Natural killer cell (primary cell): ENCODE measurements at regions not wholly inside any gene's neighbourhood (a gene's known extent, or its start where the extent isn't known, plus 50 kb on each side); places are given as distances from the start of the nearest gene placed in this dataset.

Experiments used
- ATAC-seq, 3 donors: fragments of 150-1000 bp in 2 of 3; fragments of 200-7000 bp in 1 of 3; cut with Tn5 transposase; 1 replicate in 1 of 3; 2 replicates in 2 of 3; pipeline ENCODE4 v1.10.0; 2021; ENCODE audit warnings: mild to moderate bottlenecking in 2 of 3, moderate library complexity in 2 of 3
- DNase-seq, 2 donors: peaks; one replicate each; pipeline versions ENCODE4 v3.0.0 to v3.0.0-alpha.2; 2013 to 2021; ENCODE audit warnings: mixed read lengths in 1 of 2
- H3K27ac ChIP-seq: one replicate; pipeline ENCODE4 v1.5.1; 2013; ENCODE audit warnings: mild to moderate bottlenecking, low read length
- H3K27me3 ChIP-seq: one replicate; pipeline ENCODE4 v1.6.1; 2013; ENCODE audit warnings: low read length; ENCODE audit not compliant: control insufficient read depth, insufficient read depth
- H3K36me3 ChIP-seq: one replicate; pipeline ENCODE4 v1.6.1; 2013; ENCODE audit warnings: low read length; ENCODE audit not compliant: control insufficient read depth, insufficient read depth
- H3K4me1 ChIP-seq: one replicate; pipeline ENCODE4 v1.6.1; 2013; ENCODE audit warnings: low read length; ENCODE audit not compliant: control insufficient read depth, insufficient read depth
- H3K4me3 ChIP-seq: one replicate; pipeline ENCODE4 v1.5.1; 2013; ENCODE audit warnings: low read length
- H3K9me3 ChIP-seq: one replicate; pipeline ENCODE4 v1.6.1; 2013; ENCODE audit warnings: low read length; ENCODE audit not compliant: control insufficient read depth, insufficient read depth
- H3K27ac Mint-ChIP-seq, 2 donors: one replicate each; pipeline ENCODE4 v1.8.0; 2022; ENCODE audit warnings: mild to moderate bottlenecking in 2 of 2, mixed read lengths in 2 of 2, moderate library complexity in 1 of 2
- H3K27me3 Mint-ChIP-seq, 2 donors: one replicate each; pipeline ENCODE4 v1.8.0; 2022; ENCODE audit warnings: low read depth in 2 of 2, mixed read lengths in 2 of 2
- H3K36me3 Mint-ChIP-seq: one replicate; pipeline ENCODE4 v1.8.0; 2022; ENCODE audit warnings: mixed read lengths
- H3K4me1 Mint-ChIP-seq, 2 donors: one replicate each; pipeline ENCODE4 v1.8.0; 2022; ENCODE audit warnings: mixed read lengths in 2 of 2
- H3K4me3 Mint-ChIP-seq: one replicate; pipeline ENCODE4 v1.8.0; 2022; ENCODE audit warnings: mild to moderate bottlenecking, moderate library complexity, mixed read lengths
- H3K9me3 Mint-ChIP-seq, 2 donors: one replicate each; pipeline ENCODE4 v1.8.0; 2022; ENCODE audit warnings: mixed read lengths in 2 of 2
- WGBS: methylation state at CpG from one replicate; pipeline ENCODE4 v1.1.7; 2013; ENCODE audit warnings: missing lambda C conversion rate; ENCODE audit not compliant: insufficient coverage; 5-methylcytosine and 5-hydroxymethylcytosine counted together
- intact Hi-C: fragments of 100-400 bp; cut with micrococcal nuclease; formaldehyde crosslinking; loops from one replicate; pipeline ENCODE4 v1.14.2; 2022
- TF ChIP-seq, protein P1 (sequence below): fragments of 200-600 bp; IDR thresholded peaks from one replicate; pipeline ENCODE4 v1.8.0; 2022; ENCODE audit warnings: antibody characterized with exemption

DNA sequence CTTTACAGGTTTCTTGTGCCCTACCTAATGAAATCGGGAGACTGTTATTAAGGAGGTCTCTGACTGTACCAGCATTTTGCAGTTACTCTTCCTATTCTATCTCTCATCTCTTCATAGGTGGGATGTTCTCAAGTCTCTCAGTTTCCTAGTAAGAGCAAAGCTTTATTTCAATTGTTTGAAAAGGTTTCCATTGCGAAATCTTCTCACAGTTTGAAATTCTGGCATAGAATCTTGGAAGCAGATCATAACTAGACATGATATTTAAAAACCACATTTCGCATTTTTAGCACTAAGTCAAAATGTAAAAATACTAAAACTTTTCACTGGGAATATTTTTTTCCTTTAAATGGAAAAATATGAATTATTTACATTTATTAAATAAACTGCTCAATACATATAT, 1311.4 kb downstream of the ROBO2 start:
- TF ChIP-seq, protein P1, sequence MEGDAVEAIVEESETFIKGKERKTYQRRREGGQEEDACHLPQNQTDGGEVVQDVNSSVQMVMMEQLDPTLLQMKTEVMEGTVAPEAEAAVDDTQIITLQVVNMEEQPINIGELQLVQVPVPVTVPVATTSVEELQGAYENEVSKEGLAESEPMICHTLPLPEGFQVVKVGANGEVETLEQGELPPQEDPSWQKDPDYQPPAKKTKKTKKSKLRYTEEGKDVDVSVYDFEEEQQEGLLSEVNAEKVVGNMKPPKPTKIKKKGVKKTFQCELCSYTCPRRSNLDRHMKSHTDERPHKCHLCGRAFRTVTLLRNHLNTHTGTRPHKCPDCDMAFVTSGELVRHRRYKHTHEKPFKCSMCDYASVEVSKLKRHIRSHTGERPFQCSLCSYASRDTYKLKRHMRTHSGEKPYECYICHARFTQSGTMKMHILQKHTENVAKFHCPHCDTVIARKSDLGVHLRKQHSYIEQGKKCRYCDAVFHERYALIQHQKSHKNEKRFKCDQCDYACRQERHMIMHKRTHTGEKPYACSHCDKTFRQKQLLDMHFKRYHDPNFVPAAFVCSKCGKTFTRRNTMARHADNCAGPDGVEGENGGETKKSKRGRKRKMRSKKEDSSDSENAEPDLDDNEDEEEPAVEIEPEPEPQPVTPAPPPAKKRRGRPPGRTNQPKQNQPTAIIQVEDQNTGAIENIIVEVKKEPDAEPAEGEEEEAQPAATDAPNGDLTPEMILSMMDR: no peak
- Mint-ChIP-seq H3K9me3 (peaks cover 3 to 13% of the 10 kb centered on the region in 2 donors), H3K36me3 (peaks cover 6% of the 10 kb centered on the region), H3K27ac (no peak overlapping the region), H3K27me3 (no peaks in the 10 kb centered on the region), H3K4me3 (no peak overlapping the region), H3K4me1 (no peaks in the 10 kb centered on the region)
- intact Hi-C loops: no loop called here
- no peaks in the 10 kb centered on the region for H3K4me1 ChIP-seq
- H3K9me3 ChIP-seq: no peaks in the 10 kb centered on the region
- H3K4me3 ChIP-seq: no peak overlapping the region
- no peaks in the 10 kb centered on the region for H3K36me3 ChIP-seq
- no peaks in the 10 kb centered on the region for H3K27me3 ChIP-seq
- WGBS: 70% methylated on average over 2 of the region's 3 CpGs
- ATAC-seq (no peak), DNase-seq (no peak)
- no peak overlapping the region for H3K27ac ChIP-seq

DNA sequence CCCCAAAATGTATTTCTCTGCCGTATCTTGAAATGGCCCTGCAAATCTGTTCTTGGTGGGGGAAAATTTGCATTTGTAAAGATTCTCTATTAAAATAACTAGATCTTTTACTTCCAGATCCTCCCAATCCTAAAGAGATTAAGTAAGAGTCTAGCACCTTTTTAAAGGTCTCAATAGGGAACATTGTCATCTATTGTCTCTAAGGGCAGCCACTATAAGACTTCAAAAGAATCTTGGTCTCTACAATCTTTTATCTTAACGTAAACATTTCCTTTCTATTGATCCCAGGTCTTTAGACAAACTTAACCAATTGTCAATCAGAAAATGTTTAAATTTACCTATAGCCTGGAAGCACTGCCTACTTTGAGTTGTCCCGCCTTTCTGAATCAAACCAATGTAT, 1313.3 kb downstream of the ROBO2 start:
- Mint-ChIP-seq H3K4me1 (no peaks in the 10 kb centered on the region), H3K27ac (no peak overlapping the region), H3K9me3 (peaks cover 5 to 13% of the 10 kb centered on the region in 2 donors), H3K27me3 (no peaks in the 10 kb centered on the region), H3K36me3 (peaks cover 8% of the 10 kb centered on the region), H3K4me3 (no peak overlapping the region)
- no peaks in the 10 kb centered on the region for H3K36me3 ChIP-seq
- H3K27me3 ChIP-seq: no peaks in the 10 kb centered on the region
- no peak overlapping the region for H3K4me3 ChIP-seq
- TF ChIP-seq, protein P1: no peak
- 77% methylated on average over 2 of the region's 3 CpGs for WGBS
- H3K4me1 ChIP-seq: no peaks in the 10 kb centered on the region
- intact Hi-C loops: no loop called here
- ATAC-seq (no peak), DNase-seq (no peak)
- no peaks in the 10 kb centered on the region for H3K9me3 ChIP-seq
- H3K27ac ChIP-seq: no peak overlapping the region

DNA sequence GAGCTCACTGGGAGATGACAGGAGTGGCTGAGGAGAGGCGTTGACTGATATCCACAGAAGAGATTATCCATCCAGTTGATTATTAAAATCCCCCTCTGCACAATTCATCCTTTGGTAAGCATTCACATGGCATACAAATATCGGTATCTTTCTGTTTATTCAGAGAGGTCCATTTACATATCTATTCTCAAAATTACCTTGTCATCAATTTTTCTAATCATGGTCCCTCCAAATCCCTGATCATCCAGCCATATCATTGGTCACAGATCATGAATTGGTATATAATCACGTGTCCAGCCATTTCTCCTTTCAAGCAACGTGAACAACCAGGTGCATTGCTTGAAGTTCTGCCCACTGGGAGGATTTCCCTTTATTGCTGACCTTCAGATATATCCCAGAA, 1321.0 kb downstream of the ROBO2 start:
- Histone ChIP-seq H3K4me3 (no peak overlapping the region), H3K9me3 (no peaks in the 10 kb centered on the region), H3K36me3 (no peaks in the 10 kb centered on the region), H3K4me1 (no peaks in the 10 kb centered on the region), H3K27ac (no peak overlapping the region), H3K27me3 (no peaks in the 10 kb centered on the region)
- no peak overlapping the region for H3K27ac Mint-ChIP-seq
- TF ChIP-seq, protein P1: no peak
- H3K4me1 Mint-ChIP-seq: no peaks in the 10 kb centered on the region
- ATAC-seq (no peak), DNase-seq (no peak)
- 75% methylated on average over 4 of the region's 4 CpGs for WGBS
- peaks cover 12 to 17% of the 10 kb centered on the region in 2 donors for H3K9me3 Mint-ChIP-seq
- H3K4me3 Mint-ChIP-seq: no peak overlapping the region
- peaks cover 7% of the 10 kb centered on the region for H3K36me3 Mint-ChIP-seq
- intact Hi-C loops: no loop called here
- H3K27me3 Mint-ChIP-seq: no peaks in the 10 kb centered on the region

DNA sequence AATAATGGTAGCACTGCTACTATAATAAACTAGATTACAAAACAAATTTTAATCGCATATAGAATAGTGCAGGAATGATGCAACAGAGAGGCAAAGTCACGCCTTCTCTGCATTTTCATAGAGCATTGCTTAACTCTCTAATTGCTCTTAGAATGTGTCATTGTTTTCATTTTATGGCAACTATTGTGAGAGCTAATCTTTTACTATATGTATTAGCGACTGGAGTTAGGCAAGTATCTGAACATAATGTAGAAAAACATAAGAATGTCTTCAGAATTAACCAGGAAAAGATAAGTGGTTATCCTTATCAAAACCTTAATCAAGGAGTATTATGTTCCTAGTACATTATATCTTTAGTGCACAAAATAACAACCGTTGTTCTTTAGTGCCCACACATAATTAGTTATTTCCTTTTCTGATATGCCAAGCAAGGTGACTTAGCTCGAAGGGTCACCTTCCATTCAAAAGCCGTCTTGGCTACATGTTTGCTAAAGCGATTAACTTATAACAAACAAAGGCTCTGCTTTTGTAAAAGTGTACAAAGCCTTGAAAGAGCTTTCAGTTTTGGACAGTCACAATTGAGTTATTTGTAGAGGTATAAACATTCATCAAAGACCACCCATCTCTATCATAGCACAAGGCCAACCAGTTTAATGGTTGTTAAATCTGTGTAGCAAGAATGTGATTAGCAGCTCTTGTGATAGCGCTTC, 1328.9 kb downstream of the ROBO2 start:
- Mint-ChIP-seq H3K27me3 (no peaks in the 10 kb centered on the region), H3K36me3 (no peaks in the 10 kb centered on the region), H3K4me1 (no peaks in the 10 kb centered on the region), H3K4me3 (no peak overlapping the region), H3K27ac (no peak overlapping the region), H3K9me3 (peaks cover 5 to 25% of the 10 kb centered on the region in 2 donors)
- DNase-seq (no peak), ATAC-seq (no peak)
- no peaks in the 10 kb centered on the region for H3K9me3 ChIP-seq
- H3K27me3 ChIP-seq: no peaks in the 10 kb centered on the region
- H3K36me3 ChIP-seq: no peaks in the 10 kb centered on the region
- intact Hi-C loops: no loop called here
- no peak overlapping the region for H3K4me3 ChIP-seq
- TF ChIP-seq, protein P1: no peak
- H3K4me1 ChIP-seq: no peaks in the 10 kb centered on the region
- no peak overlapping the region for H3K27ac ChIP-seq
- WGBS: 86% methylated on average over 5 of the region's 8 CpGs
